ENCODE measurements at regions not wholly inside any gene's neighbourhood (a gene's known extent, or its start where the extent isn't known, plus 50 kb on each side); places are given as distances from the start of the nearest gene placed in this dataset.
"Not testable (repeated sequence)": the region's sequence is repeated elsewhere in the genome, so short reads cannot be mapped to it uniquely, and the experiment has no call there.

- DNase-seq (ENCODE audit: low spot score) (no peak), ATAC-seq (no peak)
- intact Hi-C loops (cut with DNase I), result no loop called here
Measured at GRCh38 chr4:103923551-103923950, 203.8 kb upstream of the TACR3 start.

DNA sequence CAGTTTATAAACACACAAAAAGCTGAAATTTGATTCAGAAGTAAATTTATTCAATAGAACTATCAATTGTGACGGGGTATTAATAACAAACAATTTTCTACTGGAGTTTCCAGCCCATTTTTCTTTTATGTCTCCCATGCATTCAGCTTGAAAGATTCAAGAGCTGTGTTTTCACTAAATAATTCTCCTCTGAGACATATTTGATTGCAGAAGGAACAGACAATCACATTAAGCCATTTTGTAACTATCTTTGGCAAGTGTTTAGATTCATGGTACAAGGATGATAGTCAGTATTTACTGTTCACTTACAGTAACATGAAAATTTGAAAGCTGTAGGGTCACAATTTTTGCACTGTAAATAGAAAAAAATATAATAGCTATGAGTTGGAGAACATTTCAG is 198.4 kb upstream of the TACR3 start:
- DNase-seq (ENCODE audit: low spot score), result no peak
- intact Hi-C loops (cut with DNase I), result no loop called here
- no peak for ATAC-seq

DNA sequence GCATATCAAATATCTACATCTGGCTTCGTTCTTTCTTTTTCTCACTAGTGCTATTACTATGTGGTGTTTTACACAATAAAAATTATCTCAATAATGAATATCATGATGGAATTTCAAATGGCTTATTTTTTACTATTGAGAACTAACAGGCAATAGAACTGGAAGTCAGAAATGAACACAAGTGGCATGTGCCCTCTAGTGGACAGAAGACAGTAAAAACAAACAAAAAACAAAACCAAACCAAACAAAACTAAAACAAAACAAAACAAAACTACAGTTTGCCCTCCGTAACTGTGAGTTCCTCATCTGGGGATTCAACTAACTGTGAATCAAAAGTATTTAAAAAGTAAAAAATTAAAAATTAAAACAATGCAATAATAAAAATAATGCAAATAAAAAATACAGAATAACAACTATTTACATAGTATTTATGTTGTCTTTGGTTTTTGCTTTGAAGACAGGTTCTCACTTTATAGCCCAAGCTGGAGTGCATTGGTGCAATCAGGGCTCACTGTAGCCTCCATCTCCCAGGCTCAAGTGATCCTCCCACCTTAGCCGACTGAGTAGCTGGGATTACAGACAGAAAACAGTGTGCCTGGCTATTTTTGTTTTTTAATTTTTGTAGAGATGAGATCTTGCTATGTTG is 195.6 kb upstream of the TACR3 start:
- intact Hi-C loops (cut with DNase I), result no loop called here
- no peak for DNase-seq (ENCODE audit: low spot score)
- ATAC-seq, result no peak

DNA sequence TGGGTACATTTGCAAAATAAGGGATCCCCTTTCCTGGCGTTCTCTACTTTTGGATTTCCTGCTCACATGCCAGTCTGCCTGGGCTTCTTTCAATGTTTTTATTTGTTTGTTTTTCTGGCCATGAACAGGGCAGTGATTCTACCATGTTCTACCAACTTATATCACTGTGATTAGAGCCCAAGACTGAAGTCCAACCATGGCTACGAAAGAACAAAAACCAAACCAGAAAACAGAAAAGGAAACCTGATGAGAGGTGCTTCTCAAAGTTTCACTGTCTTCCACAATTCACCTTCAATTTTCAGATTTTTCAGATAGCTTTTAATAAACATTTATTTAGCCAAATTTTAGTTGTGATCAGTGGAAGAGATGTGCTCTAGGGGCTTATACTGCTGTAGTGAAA is 187.6 kb upstream of the TACR3 start:
- no peak for ATAC-seq
- DNase-seq (ENCODE audit: low spot score), result no peak
- intact Hi-C loops (cut with DNase I), result no loop called here

GRCh38 chr4:103904123-103904522 is 184.3 kb upstream of the TACR3 start:
- DNase-seq (ENCODE audit: low spot score), result no peak
- intact Hi-C loops (cut with DNase I), result no loop called here
- no peak for ATAC-seq

DNA sequence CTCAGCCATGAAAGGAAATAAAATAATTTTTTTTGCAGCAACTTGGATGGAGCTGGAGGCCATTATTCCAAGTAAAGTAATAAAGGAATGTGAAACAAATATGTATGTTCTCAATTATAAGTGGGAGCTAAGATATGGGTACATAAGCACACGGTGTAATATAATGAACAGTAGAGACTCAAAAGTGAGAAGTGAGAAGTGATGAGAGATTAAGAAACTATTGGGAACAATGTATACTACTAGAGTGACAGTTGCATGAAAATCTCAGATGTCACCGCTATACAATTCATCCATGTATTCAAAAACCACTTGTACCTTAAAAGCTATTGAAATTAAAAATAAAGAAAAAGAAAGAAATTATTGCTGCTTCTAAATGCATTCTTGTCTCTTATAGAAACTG is 182.9 kb upstream of the TACR3 start:
- DNase-seq (ENCODE audit: low spot score) (no peak), ATAC-seq (no peak)
- intact Hi-C loops (cut with DNase I), result no loop called here

DNA sequence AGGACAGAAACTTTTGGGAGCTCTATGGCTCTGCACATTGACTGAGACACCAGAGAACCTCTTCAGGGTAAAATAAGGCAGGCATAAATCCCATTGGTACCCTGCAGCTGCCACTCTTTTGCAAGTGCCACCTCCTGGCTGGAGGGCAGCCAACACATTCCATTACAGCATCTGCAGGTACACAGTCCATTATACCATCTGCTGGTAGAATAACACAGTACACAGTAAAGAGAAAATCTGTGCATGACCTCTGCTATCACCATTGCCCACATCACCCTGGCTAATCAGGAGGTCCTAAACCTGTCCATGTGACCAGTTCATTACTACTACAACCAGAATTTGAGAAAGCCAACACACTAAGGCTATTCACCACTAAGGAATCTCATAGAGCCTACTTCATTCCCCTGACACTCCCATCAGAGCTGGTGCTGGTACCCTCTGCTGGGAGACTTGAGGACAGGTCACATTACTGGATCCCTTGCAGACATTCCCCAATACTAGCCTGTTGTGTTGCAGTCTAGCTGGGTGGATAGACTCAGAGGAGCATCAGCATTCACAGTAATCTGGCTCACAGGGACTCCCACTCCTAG is 176.2 kb upstream of the TACR3 start:
- intact Hi-C loops (cut with DNase I), result no loop called here
- ATAC-seq (peak; percentile 15), DNase-seq (ENCODE audit: low spot score) (no peak)

DNA sequence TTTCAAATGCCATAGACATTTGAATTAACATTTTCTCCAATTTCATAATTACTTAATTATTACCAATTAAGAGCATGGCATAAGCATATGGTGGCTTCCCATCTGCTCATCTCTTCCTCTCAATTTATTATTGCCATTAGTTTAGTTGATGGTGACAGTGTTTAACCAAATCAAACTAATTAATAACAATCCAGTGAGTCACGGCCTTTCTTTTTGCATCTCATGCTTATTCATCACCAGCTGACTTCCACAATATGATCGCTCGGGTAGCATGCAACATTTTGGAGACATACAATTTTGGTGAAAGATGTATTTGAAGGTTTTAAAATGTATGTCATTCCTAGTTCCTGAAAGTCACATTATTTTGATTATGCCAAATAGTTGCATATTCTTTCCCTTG is 172.8 kb upstream of the TACR3 start:
- ATAC-seq (no peak), DNase-seq (ENCODE audit: low spot score) (no peak)
- intact Hi-C loops (cut with DNase I), result no loop called here

DNA sequence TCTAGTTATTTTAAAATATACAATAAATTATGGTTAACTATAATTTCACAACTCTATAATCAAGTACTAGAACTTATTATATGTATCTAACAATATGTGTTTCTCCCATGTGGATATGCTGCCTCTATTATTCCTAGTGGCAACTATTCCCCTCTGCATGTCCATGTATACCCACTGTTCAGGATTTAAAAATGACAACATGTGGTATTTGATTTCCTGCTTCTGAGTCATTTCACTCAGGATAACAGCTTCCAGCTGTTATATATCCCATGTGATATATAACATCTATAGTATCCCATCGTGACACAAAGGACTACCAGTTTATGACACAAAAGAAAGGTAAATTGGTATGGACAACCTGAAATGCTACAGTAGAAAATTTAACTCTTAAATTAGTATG is 167.4 kb upstream of the TACR3 start:
- ATAC-seq, result no peak
- intact Hi-C loops (cut with DNase I), result no loop called here

DNA sequence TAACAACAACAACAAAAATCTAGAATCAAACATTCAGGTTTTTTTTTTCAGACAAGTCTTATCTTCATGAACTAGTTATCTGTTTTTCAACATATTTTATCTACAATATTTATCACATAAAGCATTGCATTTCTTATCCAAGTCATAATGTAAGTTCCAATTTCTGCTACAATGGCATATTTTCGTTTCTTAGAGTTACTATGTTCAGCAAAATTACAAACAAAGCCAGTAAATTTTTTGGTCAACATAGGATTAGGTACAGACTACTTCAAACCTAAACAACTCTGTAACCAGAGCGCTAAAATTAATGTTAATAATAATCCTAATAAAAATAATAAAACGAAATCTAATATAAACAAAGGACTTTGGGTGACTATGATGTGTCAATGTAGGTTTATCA is 165.4 kb upstream of the TACR3 start:
- no peak for ATAC-seq
- intact Hi-C loops (cut with DNase I), result no loop called here

More for the DNA sequence above, 167.4 kb upstream of the TACR3 start:
- DNase-seq (ENCODE audit: low spot score), result no peak

DNA sequence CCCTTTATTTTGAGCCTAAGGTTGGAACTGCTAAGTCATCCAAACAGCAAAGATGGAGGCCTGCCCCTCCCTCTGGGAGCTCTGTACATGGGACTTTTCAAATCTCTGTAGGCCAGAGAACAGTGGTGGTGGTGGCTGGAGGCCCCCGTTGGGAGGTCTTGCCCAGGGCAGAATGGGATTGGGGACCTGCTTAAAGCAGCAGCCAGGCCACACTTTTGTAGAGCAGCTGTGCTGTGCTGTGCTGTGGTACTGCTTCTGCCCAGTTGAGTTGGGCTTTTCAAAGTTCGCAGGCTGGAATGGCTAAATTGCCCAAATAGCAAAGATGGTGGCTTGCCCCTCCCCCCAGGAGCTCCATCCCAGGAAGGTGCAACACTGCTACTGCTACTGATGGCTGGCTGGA is 147.5 kb upstream of the TACR3 start:
- ATAC-seq (no peak), DNase-seq (ENCODE audit: low spot score) (no peak)
- intact Hi-C loops (cut with DNase I), result no loop called here

More for the DNA sequence above, 165.4 kb upstream of the TACR3 start:
- no peak for DNase-seq (ENCODE audit: low spot score)

DNA sequence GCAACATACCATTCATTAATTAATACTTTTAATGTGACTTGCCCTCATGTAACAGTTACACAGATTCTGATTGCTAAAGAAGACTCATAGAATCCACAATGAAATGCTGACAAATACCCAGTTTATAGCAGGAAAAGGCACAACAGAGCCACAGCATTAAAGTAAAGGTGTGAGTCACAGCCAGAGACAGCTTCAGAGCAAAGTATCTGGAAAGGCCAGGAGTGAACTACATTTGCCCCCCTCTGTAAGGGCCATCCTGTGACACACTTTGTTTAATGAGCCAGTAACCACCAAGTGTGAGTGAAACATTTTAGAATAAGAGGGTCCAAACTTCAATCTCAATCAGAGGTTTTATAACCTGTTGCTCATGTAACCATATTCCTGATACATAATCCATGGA is 133.8 kb upstream of the TACR3 start:
- no peak for ATAC-seq
- DNase-seq (ENCODE audit: low spot score), result no peak
- intact Hi-C loops (cut with DNase I), result no loop called here

GRCh38 chr4:103853146-103853545 is 133.4 kb upstream of the TACR3 start:
- ATAC-seq (no peak), DNase-seq (ENCODE audit: low spot score) (no peak)
- intact Hi-C loops (cut with DNase I), result no loop called here

GRCh38 chr4:103845075-103845474 is 125.3 kb upstream of the TACR3 start:
- ATAC-seq, result no peak
- DNase-seq (ENCODE audit: low spot score), result no peak
- intact Hi-C loops (cut with DNase I), result no loop called here

GRCh38 chr4:103842637-103843239 is 123.0 kb upstream of the TACR3 start:
- intact Hi-C loops (cut with DNase I), result no loop called here

GRCh38 chr4:103842076-103842475 is 122.3 kb upstream of the TACR3 start:
- intact Hi-C loops (cut with DNase I), result no loop called here
- DNase-seq (ENCODE audit: low spot score) (no peak), ATAC-seq (no peak)

More at GRCh38 chr4:103842637-103843239, 123.0 kb upstream of the TACR3 start:
- DNase-seq (ENCODE audit: low spot score) (no peak), ATAC-seq (no peak)

DNA sequence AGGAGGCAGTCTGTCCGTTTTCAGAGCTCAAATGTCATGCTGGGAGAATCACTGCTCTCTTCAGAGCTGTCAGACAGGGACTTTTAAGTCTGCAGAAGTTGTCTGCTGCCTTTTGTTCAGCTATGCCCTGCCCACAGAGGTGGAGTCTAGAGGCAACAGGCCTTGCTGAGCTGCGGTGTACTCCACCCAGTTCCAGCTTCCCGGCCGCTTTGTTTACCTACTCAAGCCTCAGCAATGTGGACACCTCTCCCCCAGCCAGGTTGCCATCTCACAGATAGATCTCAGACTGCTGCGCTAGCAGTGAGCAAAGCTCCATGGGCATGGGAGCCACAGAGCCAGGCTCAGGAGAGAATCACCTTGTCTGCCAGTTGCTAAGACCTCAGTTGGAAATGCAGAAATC is 90.5 kb upstream of the TACR3 start:
- ATAC-seq; DNase-seq (ENCODE audit: low spot score); intact Hi-C loops (cut with DNase I): not testable (repeated sequence)

DNA sequence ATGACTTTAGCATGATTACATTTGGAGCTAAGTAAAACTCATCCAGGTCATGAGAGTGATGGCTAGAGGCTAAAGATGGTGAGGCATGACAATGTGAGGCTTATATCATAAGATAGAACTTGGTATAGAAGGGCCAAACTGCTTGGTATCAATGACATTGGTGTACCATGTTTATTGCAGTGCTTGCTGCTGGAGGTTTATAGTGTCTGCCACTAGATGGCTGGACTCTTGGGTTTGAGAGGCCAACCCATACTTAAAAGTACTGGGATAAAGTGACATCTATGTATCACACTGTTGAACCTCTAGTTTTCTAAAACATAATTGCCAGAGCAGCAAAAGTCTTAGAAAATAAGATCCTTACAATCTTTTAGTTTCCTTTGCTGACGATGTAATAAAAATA is 83.0 kb upstream of the TACR3 start:
- no peak for ATAC-seq
- intact Hi-C loops (cut with DNase I), result no loop called here
- DNase-seq (ENCODE audit: low spot score), result no peak

- intact Hi-C loops (cut with DNase I), result no loop called here
- ATAC-seq (no peak), DNase-seq (ENCODE audit: low spot score) (no peak)
Measured at GRCh38 chr4:103787057-103787456, 67.3 kb upstream of the TACR3 start.

- intact Hi-C loops (cut with DNase I), result no loop called here
- DNase-seq (ENCODE audit: low spot score) (no peak), ATAC-seq (no peak)
Measured at GRCh38 chr4:103786593-103786992, 66.8 kb upstream of the TACR3 start.

DNA sequence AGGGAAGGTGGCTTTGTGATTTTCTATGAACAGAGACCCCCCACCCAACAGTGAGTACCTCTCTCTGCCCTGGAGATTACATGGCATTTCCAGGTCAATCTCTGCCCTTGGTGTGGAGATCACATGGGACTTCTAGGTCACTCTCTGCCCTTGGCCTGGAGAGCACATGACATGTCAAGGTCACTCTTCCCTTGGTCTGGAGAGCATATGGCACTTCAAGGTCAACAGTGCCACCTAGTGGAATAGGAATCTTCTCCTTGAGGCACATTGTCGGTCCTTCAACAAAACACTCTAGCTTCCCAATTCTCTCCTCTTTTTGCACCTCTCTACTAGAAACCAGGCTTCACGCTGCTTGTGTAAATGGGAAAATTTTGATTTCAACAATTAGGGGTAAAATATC is 66.2 kb upstream of the TACR3 start:
- no peak for ATAC-seq

More for the DNA sequence above, 66.2 kb upstream of the TACR3 start:
- no peak for DNase-seq (ENCODE audit: low spot score)
- intact Hi-C loops (cut with DNase I), result no loop called here
